ENCODE measurements at regions not wholly inside any gene's neighbourhood (a gene's known extent, or its start where the extent isn't known, plus 50 kb on each side); places are given as distances from the start of the nearest gene placed in this dataset.

GRCh38 chr21:28822123-28822399 lies 170.6 kb downstream of the LTN1 start:
- TF ChIP-seq CTCF (IDR thresholded peaks at IDR 0.05; ENCODE audit: borderline replicate concordance, control extremely low read depth, extremely low read depth, insufficient read depth, missing control alignments): no peak
- DNase-seq (ENCODE audit: low spot score): no peak
- in situ Hi-C loops (cut with MboI; ENCODE audit: low sequenced_read_pairs, unreplicated experiment): no loop called here

GRCh38 chr21:28821276-28822122 lies 171.2 kb downstream of the LTN1 start:
- DNase-seq (ENCODE audit: low spot score): no peak
- no peak for TF ChIP-seq CTCF (IDR thresholded peaks at IDR 0.05; ENCODE audit: borderline replicate concordance, control extremely low read depth, extremely low read depth, insufficient read depth, missing control alignments)
- in situ Hi-C loops (cut with MboI; ENCODE audit: low sequenced_read_pairs, unreplicated experiment): no loop called here

- TF ChIP-seq CTCF (IDR thresholded peaks at IDR 0.05; ENCODE audit: borderline replicate concordance, control extremely low read depth, extremely low read depth, insufficient read depth, missing control alignments): no peak
- in situ Hi-C loops (cut with MboI; ENCODE audit: low sequenced_read_pairs, unreplicated experiment): no loop called here
- DNase-seq (ENCODE audit: low spot score): no peak
Measured at GRCh38 chr21:28818663-28819278, 173.9 kb downstream of the LTN1 start.

GRCh38 chr21:28817871-28818270 lies 174.8 kb downstream of the LTN1 start:
- in situ Hi-C loops (cut with MboI; ENCODE audit: low sequenced_read_pairs, unreplicated experiment): no loop called here
- no peak for DNase-seq (ENCODE audit: low spot score)

GRCh38 chr21:28811860-28812259 lies 180.8 kb downstream of the LTN1 start:
- TF ChIP-seq CTCF (IDR thresholded peaks at IDR 0.05; ENCODE audit: borderline replicate concordance, control extremely low read depth, extremely low read depth, insufficient read depth, missing control alignments): no peak
- DNase-seq (ENCODE audit: low spot score): no peak
- in situ Hi-C loops (cut with MboI; ENCODE audit: low sequenced_read_pairs, unreplicated experiment): no loop called here

More at GRCh38 chr21:28817871-28818270, 174.8 kb downstream of the LTN1 start:
- no peak for TF ChIP-seq CTCF (IDR thresholded peaks at IDR 0.05; ENCODE audit: borderline replicate concordance, control extremely low read depth, extremely low read depth, insufficient read depth, missing control alignments)

GRCh38 chr21:28810826-28811524 lies 181.7 kb downstream of the LTN1 start:
- in situ Hi-C loops (cut with MboI; ENCODE audit: low sequenced_read_pairs, unreplicated experiment): no loop called here

More at GRCh38 chr21:28810826-28811524, 181.7 kb downstream of the LTN1 start:
- TF ChIP-seq CTCF (IDR thresholded peaks at IDR 0.05; ENCODE audit: borderline replicate concordance, control extremely low read depth, extremely low read depth, insufficient read depth, missing control alignments): no peak
- no peak for DNase-seq (ENCODE audit: low spot score)
